ENCODE measurements at regions not wholly inside any gene's neighbourhood (a gene's known extent, or its start where the extent isn't known, plus 50 kb on each side); places are given as distances from the start of the nearest gene placed in this dataset.

- intact Hi-C loops (cut with micrococcal nuclease): no loop called here
Measured at GRCh38 chr12:115511305-115511704, 766.2 kb downstream of the MED13L start.

- intact Hi-C loops (cut with micrococcal nuclease): no loop called here
Measured at GRCh38 chr12:115508990-115509389, 768.5 kb downstream of the MED13L start.

DNA sequence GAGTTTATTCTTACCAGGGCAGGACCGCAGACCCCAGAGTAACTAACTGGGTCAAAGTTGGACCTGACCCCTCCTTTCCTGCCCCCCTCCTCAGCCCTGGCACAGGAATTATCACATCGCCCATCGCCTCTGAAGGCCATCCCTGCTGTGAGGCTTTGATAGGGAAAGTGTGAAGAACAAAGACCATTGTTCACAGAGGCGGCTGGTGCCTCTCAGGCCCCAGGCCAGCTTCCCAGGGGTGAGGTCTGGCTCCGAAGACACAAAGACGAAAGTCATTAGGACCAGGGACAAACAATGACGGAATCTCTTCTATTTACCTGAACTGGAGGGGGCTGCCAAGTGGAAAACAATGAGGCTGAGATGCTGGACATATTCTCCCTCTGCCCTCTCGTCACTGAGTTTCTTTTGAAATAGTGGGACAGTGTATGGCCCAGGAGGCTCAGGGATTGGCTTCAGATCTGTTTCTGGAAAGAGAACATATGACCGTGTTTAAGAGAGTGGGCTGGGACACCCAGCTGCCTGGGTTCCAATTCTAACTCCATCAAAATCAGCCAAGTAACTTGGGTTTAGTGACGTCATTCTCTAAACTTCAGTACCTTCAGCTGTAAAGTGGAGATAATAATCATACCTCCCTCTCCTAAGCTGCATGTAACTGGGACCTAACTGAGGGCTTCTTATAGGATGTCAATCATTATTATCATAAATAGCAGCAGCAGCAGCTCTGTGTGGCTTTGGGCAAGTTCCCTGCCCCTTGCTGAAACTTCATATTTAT is 769.4 kb downstream of the MED13L start:
- intact Hi-C loops (cut with micrococcal nuclease): no loop called here

GRCh38 chr12:115507560-115507889 is 770.0 kb downstream of the MED13L start:
- intact Hi-C loops (cut with micrococcal nuclease): no loop called here

DNA sequence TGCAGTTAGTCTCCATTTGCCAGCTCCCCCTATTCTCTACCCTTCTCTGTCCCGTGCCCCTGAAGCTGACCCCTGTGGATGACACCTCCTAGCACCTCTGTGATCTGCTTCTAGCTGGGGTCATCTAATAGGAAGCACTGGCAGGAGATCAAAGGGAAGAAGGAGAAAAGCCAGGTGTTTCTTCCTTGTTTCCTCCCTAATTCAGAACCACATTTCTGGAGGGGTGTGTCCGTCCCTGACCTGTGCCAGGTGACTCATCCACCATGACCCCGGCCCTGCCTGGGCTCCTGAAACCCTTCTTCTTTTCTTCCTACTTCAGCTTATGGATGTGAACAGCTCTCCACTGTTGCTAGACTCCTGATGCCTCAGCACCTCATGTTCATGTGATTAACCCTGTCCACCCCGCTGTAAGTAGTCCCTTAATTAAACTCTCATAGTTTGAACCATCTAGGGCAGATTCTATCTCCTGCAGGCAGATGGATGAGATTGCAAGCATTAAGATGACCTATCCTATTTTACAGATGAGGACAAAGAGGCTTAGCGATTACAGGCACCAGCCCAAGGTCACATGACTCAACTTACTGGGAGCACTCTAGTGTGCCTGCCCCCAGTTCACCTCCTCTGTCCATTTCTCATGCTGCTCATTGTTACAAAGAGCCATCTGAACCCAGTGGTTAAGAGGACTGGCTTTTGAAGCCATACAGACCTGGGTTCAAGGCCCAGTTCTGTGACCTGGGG is 770.5 kb downstream of the MED13L start:
- intact Hi-C loops (cut with micrococcal nuclease): no loop called here

- intact Hi-C loops (cut with micrococcal nuclease): no loop called here
Measured at GRCh38 chr12:115504306-115505290, 772.9 kb downstream of the MED13L start.

GRCh38 chr12:115500872-115501271 is 776.6 kb downstream of the MED13L start:
- intact Hi-C loops (cut with micrococcal nuclease): no loop called here

DNA sequence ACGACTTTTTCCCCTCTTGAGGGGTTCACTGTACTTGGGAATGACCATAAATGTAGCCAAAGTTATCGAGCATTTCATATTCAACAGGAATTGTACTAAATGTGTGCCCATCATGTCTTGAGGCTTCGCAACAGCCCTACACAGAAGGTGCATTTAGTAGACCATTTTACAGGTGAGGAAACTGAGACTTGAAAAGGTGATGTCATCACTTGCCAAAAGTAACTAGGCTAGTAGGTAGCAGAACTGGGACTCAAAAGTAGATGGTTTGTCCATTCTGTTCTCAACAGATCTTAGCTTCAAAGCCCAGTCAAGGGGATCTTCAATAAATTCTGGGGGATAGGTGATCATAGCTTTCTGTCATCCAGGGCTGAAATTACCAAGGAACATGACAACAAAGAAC is 782.2 kb downstream of the MED13L start:
- intact Hi-C loops (cut with micrococcal nuclease): no loop called here

GRCh38 chr12:115492553-115492952 is 784.9 kb downstream of the MED13L start:
- intact Hi-C loops (cut with micrococcal nuclease): no loop called here

GRCh38 chr12:115491511-115492250 is 785.8 kb downstream of the MED13L start:
- intact Hi-C loops (cut with micrococcal nuclease): no loop called here

GRCh38 chr12:115489253-115489652 is 788.2 kb downstream of the MED13L start:
- intact Hi-C loops (cut with micrococcal nuclease): no loop called here

DNA sequence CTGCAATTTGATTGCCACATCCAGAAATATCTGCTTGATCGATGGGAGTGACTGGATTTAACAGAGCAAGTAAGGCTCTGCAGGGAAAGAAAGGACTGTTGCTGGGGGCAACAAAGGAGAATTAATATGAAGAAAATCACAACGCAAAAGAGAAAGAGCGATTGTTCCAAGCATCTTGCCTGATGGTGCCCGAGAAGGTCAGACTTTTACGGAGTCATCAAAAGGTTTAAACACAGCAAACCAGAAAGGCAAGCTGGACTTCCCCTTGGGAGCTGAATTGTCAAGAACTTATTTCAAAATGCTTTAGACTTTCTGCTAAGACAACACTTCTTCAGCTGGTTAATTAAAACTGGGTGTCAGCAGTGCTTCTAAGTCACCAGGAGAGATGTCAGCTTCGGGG is 791.5 kb downstream of the MED13L start:
- intact Hi-C loops (cut with micrococcal nuclease): no loop called here

- intact Hi-C loops (cut with micrococcal nuclease): no loop called here
Measured at GRCh38 chr12:115485503-115485902, 792.0 kb downstream of the MED13L start.

GRCh38 chr12:115482943-115483342 is 794.5 kb downstream of the MED13L start:
- intact Hi-C loops (cut with micrococcal nuclease): no loop called here

- intact Hi-C loops (cut with micrococcal nuclease): no loop called here
Measured at GRCh38 chr12:115481141-115481540, 796.4 kb downstream of the MED13L start.

GRCh38 chr12:115478505-115478904 is 794.5 kb upstream of the TBX3 start:
- intact Hi-C loops (cut with micrococcal nuclease): no loop called here

DNA sequence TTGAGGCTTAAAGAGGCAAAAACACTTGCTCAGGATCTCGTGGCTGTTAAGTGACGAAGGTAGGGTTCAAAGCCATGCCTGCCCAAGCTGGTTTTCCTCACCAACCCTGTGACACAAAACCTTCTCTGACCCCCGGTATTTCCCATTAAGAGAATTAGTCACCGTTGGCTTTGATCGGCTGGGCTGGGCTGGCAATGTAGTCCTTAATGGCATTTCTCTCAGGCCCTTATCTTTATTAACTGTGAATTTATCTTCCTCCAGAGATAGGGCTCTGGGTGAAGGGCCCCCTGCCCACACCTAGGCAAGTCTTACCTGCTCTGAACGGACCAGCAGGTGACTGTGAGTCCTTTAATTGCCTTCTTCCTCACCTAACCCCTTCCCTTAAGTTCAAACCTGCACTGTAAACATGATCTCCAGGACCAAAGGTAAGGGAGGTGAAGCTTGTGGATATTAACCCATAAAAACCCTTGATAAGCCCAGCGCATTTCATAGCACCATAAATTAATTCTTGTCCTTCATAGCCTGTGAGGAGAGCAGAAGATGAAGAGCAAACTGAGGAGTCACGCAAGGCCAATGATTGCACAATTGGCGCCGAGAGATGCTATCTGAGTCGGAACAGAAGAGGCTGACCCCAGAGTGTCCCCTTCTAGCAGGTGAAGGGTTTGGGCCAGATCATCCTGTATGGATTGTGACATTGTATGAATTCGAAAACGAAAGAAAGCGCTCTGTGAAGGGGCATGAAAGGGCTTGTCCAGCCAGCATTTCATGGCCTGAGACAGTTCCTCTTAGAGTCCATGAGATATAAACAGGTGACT is 790.8 kb upstream of the TBX3 start:
- intact Hi-C loops (cut with micrococcal nuclease): no loop called here

- intact Hi-C loops (cut with micrococcal nuclease): no loop called here
Measured at GRCh38 chr12:115473257-115473956, 789.4 kb upstream of the TBX3 start.

DNA sequence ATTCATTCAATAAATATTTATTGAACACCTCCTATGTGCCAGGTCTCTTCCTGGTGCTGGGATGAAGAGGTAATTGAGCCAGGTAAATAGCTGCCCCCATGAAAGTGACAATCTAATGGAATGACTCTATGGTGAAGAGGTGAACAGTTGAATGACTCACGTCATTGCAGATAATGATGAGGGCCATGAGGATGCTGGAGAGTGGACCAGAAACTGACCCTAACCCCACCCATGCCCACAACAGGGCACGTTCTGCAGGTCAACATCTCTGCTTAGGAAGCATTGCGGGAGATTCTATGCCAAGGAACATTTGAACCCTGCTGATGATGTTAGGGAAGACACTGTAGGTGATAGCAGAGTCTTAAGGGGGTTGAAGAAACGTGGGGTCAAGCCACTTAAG is 788.9 kb upstream of the TBX3 start:
- intact Hi-C loops (cut with micrococcal nuclease): no loop called here

DNA sequence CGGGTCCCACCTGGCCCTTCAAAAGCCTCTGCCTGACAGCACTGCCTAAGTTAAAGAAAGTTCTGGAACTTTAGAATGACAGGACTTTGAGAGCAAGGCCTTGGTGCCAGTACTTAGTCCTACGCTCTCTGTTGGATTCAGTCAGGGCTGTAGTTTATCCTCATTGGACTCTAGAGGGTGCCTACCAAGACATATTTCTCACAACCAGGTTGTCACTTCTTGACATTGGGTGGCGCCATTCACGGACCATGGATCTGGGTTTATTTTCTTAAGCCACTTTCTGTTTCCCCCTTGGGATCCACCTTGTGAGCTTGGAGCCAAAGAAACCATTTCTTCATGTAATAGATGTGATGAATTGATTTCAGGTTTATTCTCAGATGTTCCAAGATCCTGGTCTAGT is 787.0 kb upstream of the TBX3 start:
- intact Hi-C loops (cut with micrococcal nuclease): no loop called here

Data from T-helper 1 cell treated with Interleukin-12 subunit alpha and Interleukin-12 subunit beta and Interleukin-4 antibody, amounts not matched to agents 30 ng/mL and 1 ng/mL, for 36 hours (primary cell).